GM19240 (cell line): ENCODE measurements at regions not wholly inside any gene's neighbourhood (a gene's known extent, or its start where the extent isn't known, plus 50 kb on each side); places are given as distances from the start of the nearest gene placed in this dataset.
A peak's percentile ranks its signal among the peaks of the same experiment; 100 is the strongest.

ENCODE experiments used
- DNase-seq: peaks from one replicate; pipeline ENCODE4 v3.0.0; 2011; ENCODE audit warnings: low spot score; ENCODE audit not compliant: insufficient read length

DNA sequence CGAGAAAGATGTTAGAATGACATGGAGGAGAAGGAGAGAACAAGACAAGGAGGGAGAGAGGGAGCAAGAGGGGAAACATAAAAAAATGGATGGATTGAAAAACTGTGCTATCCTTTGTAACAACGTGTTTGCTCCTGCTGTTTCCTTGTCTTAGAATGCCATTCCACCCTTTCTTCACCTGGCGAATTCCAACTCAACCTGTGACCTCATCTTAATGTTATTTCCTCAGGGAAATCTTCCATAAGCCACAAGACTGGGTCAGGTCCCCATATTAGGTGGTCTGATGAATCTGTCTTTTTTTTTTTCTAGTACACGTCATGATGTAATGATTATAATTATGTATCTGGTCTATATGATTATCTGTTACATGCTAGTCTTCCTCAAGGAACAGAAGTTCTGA lies 195.0 kb upstream of the MAF start:
- DNase-seq = no peak

DNA sequence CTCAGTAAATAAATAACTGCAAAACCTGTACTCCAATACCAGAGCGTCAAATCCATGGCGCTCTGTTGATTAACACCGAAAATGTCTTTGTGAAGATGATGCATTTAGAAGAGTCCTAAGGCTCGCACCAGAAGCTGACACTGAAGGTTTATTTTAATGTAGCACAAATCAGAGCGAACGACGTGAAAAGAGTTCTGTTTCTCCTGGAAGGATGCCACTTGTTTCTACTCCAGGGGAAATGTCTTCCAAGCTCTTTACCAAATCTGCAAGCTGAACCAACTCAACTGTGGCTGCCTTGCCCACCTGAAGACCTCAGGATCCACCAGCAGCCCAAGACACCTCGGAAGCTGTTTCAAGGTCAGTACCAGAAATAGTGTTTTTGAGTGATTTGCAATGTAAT lies 194.4 kb upstream of the MAF start:
- no peak for DNase-seq

DNA sequence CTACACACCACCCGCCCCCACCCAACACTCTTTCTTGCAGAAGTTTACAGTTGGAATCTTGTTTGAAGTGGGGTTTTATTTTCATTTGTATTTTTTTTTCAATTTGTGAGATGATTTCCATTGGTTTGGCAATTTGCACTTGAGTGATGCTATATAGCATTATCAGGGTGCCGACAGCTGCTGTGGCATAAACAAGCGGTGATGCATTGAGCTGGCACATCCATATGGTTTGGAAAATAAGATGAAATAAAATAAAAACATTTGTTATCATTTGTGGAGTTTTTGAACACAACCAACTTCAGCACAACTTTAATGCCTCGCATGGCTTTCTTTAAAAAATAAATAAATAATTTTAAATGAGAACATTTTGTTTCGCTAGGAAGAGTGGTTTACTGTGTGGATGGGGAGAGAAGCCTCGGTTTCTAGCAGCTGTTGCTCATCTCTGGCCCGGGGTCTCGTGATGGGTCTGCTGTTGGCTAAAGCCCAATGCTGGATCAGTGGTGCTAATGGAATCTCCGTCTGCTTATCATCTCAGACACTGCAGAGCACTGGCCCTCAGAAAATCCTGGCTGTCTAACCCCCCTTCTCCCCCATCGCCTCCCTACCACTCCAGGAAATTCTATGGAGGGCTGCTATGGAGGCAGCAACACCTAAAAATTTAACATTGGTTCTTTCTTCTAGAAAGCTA lies 192.3 kb upstream of the MAF start:
- no peak for DNase-seq

DNA sequence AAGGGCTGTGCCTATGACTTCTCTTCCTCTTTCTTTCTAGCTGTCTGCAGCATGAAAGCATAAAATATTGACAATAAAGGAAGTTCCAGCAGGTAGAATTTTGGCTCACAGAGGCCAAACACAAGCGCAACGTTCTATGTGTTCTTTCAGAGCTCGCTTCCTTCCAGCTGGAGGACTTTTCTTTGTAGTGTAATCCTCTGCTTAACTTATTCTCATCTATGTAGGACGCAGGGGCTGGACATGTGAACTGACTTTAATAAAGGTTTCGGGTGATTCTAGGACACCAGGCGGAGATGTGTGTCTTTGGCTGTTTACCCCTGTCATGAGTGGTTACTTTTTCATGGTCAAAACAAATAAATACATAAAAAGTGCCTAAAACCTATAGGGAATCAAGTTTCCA lies 191.5 kb upstream of the MAF start:
- no peak for DNase-seq

DNA sequence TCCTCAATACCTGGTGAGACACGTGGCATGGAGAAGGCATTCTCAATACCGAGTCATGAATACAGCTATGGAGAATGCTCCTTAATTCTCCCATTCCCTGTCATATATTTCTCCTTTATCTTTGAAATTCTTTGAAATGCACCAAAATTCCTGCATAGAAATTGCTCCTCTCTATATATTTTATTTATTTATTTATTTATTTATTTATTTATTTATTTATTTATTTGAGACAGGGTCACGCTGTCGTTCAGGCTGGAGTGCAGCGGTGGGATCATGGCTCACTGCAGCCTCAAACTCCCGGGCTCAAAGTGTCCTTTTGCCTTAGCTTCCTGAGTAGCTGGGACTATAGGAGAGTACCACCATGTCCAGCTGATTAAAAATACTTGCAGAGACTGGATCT lies 190.3 kb upstream of the MAF start:
- DNase-seq = no peak

DNA sequence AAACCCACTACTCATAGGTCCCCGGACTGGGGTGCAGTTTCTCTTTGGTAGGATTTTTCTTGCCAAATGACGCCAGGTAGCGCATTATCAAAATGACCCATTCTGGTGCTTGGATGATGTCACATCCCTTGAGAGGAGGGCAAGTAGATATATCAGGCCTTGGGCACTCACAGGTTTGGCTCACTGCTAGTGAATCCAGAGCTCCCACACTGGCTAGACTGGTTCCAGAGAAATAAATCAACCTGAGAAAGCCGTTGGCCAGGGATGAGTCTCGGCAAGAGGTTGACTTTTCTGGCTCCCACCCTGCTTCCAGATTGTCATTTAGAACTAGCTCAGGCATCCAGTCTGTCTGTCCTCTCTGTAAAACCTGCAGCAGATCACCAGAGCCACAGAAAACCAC lies 188.4 kb upstream of the MAF start:
- no peak for DNase-seq

DNA sequence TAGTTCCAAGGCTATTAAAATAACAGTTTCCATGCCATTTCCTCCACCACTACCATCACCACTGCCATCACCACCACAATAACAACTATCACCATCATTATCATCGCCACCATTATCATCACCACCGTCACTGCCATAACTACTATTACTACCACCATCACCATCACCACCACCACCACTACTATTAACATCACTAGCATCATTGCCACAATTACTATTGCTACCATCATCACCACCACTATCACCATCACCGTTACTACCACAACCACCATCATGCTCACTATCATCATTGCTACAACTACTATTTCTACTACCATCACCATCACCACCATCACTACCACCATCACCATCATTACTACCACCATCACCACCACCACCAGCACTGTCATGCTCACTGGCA lies 185.9 kb upstream of the MAF start:
- DNase-seq = no peak

DNA sequence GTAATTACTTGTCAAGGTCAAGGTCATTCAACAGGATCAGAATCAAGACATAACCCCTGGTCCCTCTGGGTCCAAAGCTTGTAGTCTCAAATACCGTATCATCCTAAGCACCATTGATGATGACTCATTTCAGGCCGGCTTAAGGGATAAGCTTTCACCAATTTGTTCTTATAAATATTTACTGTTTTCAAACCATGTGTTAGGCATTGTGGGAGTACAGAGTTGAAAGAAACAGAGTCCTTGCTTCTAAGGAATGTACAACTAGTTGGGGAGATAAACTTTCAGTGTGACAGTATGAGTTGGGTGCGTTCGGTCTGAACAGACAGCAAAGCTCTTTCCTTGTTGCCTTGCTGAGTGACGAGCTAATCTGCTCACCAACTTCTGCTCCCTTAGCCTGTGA lies 183.5 kb upstream of the MAF start:
- no peak for DNase-seq

DNA sequence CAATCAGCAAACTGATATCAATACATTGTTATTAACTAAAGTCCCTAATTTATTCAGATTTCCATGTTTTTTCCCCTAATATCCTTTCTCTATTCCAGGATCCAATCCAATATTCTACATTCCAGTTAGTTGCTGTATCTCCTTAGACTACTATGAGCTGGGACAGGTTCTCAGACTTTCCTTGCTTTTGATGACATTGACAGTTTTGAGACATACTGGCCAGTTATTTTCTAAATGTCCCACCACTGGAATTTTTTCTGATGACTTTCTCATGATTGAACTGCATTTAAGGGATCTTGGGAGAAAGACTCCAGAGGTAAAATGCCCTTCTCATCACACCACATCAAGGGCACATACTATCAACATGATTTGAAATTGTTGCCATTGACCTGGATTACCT lies 177.1 kb upstream of the MAF start:
- DNase-seq = no peak

DNA sequence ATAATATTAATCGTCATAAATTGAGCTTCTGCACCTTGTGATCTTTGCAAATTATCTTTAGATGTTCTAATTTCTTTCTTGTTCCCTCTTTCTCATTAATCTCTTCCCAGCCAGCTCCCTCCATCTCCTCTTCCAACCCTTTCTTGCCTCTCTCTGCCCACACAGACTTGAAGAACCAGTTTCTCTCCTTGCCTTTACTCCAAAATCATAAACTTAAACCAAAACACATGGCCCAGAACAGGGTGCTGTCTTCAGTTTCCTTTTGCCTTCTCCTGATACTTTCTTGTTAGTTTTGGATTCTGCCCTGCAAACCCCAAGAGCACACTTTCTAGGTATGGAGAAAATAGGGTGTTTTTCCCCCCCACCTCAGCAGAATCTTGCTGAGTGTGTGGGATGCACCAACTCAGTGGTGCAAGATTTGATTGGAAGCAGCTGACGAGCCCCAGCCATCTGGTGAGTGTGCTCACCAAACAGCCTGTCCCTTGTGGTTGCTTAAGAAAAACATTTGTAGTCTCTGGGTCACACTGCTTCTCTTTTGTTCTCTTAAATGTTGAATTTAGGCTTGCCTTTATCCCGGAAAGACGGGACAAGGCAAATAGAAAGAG lies 175.8 kb upstream of the MAF start:
- DNase-seq = no peak

DNA sequence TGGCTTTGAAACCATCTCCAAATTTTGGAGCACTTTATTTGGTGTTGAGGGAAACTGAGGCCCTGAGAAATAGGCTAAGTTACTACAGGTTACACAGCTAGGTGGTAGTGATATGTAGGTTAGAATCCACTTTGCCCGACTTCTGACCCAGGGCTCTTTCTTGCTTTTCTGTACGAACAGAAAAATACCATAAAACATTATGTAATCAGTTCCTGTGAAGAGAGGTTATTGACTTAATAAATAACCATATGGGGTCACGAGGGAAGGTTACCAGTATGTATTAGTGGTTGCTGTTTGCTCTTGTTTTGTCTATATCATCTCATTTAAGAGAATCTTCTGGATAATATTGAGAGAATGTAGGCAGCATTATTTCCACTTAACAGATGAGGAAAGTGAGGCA lies 172.2 kb upstream of the MAF start:
- DNase-seq = no peak

DNA sequence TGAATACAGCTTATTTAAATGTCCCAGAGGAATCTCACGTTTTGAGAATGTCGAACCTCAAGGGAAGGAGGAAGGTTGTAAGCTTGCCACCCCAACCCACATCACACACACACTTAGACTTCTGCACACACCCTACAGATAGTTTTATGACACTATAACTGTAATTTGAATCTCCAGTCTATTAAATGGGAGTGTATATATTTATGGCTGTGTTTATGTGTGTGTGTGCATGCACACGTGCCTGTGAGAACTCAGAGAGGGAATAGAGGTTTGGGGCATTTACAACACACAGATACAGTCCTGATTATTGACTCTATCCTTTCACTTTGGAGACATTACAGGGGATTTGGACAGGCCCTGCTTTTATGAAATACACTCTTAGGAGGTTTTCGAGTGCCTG lies 171.5 kb upstream of the MAF start:
- DNase-seq = no peak

DNA sequence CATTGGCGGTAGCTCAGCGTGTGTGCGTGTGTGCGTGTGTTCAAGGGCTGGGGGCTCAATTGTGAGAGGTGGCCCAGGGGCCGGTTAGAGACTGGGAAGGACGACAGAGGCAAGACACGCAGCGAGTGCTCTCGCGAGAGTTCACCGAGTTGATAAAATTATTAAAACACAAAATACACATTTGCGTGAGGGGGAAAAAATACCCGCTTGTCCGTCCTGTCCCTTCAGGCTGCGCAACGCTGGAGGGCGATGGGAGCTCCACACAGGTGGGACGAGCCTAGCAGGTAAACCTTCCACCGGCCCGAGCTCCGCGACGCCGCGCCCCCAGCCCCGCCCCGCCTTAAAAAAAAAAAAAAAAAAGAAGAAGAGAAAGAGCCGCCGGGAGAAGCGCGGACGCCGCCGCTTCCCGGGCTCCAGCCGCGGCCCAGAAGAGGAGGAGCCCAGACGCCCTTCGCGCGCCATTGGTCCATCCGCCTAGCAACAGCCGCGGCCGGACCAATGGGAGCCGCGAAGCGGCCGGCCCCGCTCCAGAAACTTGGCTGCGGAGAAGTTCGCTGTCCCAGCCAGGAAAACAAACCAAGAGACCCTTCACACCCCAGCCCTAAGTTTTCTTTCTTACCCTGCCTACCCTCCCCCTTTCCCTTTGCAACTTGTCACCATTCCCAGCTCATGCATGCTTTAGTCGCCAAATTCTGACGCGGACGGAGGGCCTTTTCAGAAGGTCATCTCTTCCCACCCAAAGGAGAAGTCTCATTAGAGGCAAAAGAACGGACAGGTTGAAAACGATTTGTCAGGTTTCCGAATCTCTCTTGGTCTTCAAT lies 169.9 kb upstream of the MAF start:
- DNase-seq = peak; percentile 68

DNA sequence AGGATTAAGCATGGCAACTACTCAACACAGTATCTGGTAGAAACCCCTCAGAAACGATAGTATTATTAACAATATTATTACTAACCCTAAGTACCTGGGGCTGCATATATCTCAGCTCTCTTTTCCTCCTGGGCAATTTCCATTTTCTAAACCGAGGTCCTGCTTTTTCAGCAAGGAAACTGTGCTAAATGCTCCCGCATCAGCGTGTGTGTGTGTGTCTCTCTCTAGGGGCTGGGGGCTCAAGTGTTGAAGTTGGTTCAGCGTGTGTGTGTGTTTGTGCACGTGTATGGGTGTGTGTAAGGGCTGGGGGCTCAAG lies 169.3 kb upstream of the MAF start:
- DNase-seq = no peak

DNA sequence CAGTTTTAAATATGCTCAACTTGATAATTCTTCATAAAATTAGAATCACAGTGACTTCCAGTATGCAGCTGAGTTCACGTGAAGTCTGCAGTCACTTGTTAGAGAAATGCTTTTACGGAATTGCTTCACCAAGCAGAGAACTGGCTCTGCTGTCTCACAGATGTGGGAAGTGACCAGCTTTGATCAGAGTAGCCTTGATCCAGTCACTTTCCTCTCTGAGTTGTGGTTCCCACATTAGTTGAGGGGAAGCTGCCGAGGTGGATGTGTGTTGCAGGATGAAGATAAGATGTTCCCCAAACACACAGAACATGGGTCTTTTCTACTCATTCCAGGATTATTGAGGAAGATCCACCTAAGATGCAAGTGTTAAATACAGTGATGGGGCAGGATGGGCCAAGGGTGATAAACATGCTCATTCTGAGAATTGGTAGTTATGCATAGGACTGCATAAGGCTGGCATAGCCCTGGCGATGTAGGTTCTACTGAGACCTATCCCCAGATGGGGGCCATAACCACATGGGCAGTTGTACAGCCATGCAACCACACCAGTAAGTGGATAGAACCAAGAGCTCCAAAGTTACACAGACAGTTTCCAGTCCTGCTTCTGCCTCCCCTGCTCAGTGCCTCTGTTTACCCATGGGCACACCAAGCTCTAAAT lies 168.9 kb upstream of the MAF start:
- DNase-seq = no peak

DNA sequence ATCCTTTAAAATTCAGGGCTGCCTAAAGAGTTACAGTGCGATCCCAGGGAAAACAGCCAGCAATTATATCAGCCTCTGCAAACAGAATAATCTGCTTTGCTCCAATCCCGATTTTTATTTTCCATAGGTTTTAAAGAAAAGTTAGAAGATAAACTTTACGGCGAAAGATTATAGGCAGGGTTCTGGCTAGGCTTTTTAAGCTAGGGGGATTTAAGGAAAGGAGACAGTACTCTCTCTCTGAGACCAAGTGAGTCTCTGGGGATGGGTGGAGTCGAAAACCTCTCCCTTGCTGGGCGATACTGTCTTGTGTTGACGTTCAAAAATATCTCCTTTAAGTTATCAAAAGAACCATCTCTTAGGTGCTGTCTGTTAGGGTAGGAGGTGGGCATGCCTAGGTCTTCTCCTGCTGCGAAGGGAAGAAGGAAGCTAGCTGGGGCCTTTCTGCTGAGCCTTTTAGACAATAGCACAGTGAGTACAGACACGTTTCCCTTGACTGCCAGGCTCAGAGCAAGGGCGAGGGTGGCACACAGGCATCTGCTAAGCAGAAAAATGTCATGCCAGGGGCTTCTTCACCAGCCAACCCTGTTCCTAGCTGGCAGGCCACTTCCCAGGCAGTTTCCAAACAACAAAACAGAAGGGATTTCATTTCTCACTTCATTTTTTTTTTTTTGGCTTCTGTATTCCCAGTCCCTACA lies 167.9 kb upstream of the MAF start:
- no peak for DNase-seq

DNA sequence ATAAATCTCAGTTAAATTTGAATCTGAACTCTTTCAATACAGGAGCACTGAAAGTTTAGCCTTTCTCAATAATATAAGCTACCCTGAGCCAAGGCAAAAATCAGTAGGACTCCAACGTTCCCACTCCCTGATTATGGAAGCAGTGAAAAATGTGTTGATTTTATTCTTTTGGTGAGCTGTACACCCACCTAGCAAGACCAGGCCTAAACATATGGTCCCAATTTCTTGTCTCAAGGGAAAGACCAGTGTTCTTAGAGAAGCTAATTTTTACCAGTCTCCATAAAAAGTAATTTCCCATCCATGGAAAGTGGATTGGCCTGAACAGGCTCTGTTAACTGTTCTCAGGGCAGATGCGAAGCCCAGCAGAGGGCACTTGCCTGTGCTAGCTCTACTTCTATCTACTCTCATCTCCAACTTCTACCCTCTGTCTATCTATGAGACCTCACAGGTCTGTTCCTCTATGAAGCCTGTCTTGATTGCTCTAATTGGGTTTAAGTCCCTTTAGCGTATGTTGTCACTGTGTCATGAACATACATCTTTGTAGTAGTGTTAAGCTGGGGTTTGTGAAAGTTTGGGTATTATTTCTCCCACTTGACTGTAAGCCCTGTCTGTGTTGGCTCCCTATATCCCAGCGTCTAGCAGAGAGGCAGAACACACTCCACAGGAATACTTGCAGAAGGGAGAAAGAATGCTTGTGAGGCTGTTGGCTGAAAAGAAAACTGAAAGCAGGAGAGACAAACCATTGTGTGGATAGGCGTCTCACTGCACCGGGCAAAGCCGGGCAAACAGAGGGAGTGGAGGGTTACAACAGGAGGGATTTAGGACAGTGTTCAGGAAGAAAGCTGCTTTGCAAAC lies 167.1 kb upstream of the MAF start:
- no peak for DNase-seq

DNA sequence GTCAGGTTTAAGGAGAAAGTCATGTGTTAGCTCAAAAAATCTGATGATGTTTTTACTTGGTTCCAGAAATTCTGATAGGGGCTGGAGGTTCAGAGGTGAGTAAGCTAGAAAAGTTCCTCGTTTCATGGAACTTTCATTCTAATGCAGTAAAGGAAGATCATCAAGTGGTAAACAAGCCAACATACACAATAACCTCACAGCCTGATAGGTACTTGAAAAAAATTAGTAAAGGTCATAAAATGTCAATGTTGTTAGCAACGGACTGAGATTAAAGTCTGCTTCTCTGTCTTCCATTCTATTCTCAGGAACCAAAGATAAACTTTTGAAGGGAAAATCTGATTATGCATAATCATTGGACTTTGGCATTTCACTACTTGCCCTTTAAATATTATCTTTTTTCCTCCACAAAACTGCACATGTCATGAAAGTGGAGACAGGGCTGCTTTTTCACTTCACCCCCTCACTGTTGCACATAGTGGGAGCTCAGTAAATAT lies 165.4 kb upstream of the MAF start:
- DNase-seq = no peak

DNA sequence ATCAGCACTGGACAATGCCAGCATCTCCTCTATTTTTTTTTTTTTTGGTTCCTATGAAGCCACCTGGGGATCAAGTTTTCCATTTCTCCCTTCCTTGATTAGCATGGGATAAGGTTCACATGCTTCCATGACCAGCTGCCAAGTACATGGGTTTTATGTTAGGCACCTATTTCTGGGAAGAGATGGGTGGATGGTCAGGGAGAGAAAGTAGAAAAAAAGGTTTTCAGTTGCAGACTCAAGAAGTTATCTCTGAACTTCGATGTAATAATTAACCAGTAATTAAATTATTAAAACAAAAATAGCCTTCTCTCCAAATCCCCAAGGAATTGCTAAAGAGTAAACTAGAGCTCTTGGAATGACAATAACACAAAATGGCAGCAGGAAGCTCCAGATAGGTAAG lies 164.9 kb upstream of the MAF start:
- no peak for DNase-seq

DNA sequence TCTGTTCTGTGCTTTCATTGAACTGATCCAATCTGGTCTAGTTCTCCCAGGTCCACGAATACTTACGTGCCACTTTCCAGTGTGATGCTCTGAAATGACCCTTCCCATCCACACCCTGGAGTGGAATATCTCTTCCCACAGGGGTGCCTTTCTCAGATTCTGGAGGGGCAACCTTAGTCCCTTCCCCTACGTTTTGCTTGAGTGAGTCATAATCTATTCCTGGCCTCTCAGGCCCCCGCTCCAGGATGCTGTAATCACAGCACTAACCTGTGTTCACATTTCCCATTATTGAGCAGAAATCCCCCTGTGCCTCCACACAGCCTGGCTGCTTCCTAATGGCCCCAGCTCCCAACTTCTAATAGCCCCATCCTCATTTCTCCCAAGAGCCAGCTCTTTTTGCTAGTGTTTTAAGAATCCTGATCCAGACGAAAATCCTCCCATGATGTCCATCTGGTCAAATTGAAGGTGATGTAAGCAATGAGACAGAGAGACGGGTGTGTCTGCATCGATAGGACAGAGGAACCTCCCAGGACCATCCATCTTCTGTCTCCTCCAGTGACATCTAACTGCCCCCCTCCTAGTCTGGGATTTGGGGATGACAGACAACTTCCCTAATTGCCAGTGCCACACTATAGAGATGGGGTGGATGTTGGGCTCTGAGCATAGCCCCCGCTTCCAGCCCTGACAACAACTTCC lies 164.0 kb upstream of the MAF start:
- DNase-seq = no peak
